SIG-M5 treated with dmso at 0.1 percent for 504 hours (cell line): ENCODE measurements at regions not wholly inside any gene's neighbourhood (a gene's known extent, or its start where the extent isn't known, plus 50 kb on each side); places are given as distances from the start of the nearest gene placed in this dataset.
A peak's percentile ranks its signal among the peaks of the same experiment; 100 is the strongest.

ENCODE experiments used
- DNase-seq: peaks from one replicate; lab custom pipeline; 2025; ENCODE audit not compliant: unreplicated experiment; lab: John Stamatoyannopoulos, UW

- no peak for DNase-seq
Observed at GRCh38 chr10:37685741-37686683, 171.4 kb downstream of the ZNF248 start.

GRCh38 chr10:37684765-37685164 lies 172.6 kb downstream of the ZNF248 start:
- DNase-seq, result no peak

- DNase-seq, result no peak
Observed at GRCh38 chr10:37682617-37683016, 174.8 kb downstream of the ZNF248 start.

GRCh38 chr10:37681617-37681999 lies 175.8 kb downstream of the ZNF248 start:
- no peak for DNase-seq

GRCh38 chr10:37680716-37681616 lies 176.4 kb downstream of the ZNF248 start:
- DNase-seq, result no peak

GRCh38 chr10:37680243-37680683 lies 177.1 kb downstream of the ZNF248 start:
- no peak for DNase-seq

- no peak for DNase-seq
Observed at GRCh38 chr10:37679465-37679864, 177.9 kb downstream of the ZNF248 start.

GRCh38 chr10:37675449-37675848 lies 182.0 kb downstream of the ZNF248 start:
- no peak for DNase-seq

- no peak for DNase-seq
Observed at GRCh38 chr10:37671802-37672201, 185.6 kb downstream of the ZNF248 start.

- DNase-seq, result peak; percentile 28
Observed at GRCh38 chr10:37667736-37668135, 189.7 kb downstream of the ZNF248 start.

GRCh38 chr10:37654466-37654865 lies 202.9 kb downstream of the ZNF248 start:
- DNase-seq, result no peak

GRCh38 chr10:37643187-37643586 lies 214.2 kb downstream of the ZNF248 start:
- no peak for DNase-seq

GRCh38 chr10:37640301-37640700 lies 217.1 kb downstream of the ZNF248 start:
- no peak for DNase-seq

GRCh38 chr10:37639200-37639599 lies 218.2 kb downstream of the ZNF248 start:
- DNase-seq, result no peak

- DNase-seq, result no peak
Observed at GRCh38 chr10:37638569-37638968, 218.8 kb downstream of the ZNF248 start.

- no peak for DNase-seq
Observed at GRCh38 chr10:37634351-37634880, 223.0 kb downstream of the ZNF248 start.

GRCh38 chr10:37632641-37633040 lies 224.8 kb downstream of the ZNF248 start:
- DNase-seq, result no peak

GRCh38 chr10:37623506-37623905 lies 233.9 kb downstream of the ZNF248 start:
- DNase-seq, result no peak

- DNase-seq, result no peak
Observed at GRCh38 chr10:37619336-37619735, 238.1 kb downstream of the ZNF248 start.

GRCh38 chr10:37588299-37588698 lies 269.1 kb downstream of the ZNF248 start:
- DNase-seq, result no peak

GRCh38 chr10:37584643-37585042 lies 272.8 kb downstream of the ZNF248 start:
- DNase-seq, result no peak
